ENCODE measurements at regions not wholly inside any gene's neighbourhood (a gene's known extent, or its start where the extent isn't known, plus 50 kb on each side); places are given as distances from the start of the nearest gene placed in this dataset.

DNA sequence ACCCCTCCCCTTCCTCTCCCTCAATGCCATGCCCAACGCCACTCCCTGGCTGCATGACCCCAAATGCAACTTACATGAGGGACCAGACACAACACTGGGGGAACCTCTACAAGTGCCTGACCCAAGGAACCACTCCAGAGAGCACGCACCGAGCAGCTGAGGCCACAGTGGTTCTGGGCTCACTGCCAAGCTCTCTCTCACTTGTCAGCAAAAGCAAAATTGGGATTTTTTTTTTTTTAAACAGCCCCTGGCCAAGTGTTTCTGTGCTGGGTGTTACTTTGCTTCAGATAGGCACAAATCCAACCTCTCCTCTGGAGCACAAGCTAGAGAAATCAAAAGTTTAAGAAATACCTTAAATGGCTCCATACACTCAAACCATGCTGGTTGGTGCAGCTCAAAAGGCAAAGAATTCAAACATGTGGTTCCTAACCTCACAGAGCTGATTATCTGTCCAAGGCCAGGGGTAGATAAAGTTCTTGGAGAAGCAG, 363.0 kb downstream of the SETD4 start:
- no peak overlapping the region for H3K27ac ChIP-seq (ENCODE audit: low read depth, low read length)
- WGBS, 3 donors: 1 to 4% (median 4%) methylated on average over 3 of the region's 3 CpGs

DNA sequence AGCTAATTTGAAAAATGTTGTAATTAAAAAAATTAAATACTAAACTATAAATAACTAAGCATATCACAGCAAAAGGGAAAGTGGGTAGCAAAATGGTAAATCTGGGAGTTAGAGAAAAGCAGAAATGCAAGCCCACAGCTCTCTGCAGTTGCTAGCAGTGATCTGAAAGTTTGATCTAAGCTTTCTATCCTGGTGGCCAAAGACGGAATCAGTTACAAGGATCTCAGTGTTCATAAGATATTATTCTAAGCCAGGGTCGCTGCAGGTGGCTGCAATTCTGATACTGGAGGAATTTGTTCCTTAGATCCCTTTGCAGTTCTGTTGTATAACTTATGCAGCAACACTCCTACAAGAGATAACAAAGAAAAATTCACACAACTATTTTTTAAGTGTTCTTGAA, 363.7 kb downstream of the SETD4 start:
- no peak overlapping the region for H3K27ac ChIP-seq (ENCODE audit: low read depth, low read length)
- WGBS, 3 donors: 33 to 52% (median 47%) methylated on average over 2 of the region's 2 CpGs

DNA sequence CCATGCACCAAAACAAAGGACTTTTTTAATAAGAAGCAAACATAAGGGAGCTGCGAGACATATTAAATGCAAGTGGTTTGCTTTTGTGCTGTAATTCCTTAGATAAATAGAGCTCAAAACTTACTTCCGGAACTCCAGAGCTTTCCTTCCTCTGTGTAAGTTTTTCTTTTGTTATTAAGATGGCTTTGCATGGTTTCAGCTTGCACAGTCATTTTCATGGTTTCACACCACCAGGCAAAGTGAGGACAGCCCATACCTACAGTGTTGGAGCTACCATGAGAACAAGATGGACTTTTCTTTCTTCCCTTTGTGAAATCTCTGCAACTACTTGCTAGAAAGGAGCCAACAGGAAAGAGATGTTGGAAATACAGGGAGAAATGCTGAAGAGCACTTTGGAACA, 368.0 kb downstream of the SETD4 start:
- WGBS, 3 donors: 86 to 90% (median 88%) methylated on average over 2 of the region's 2 CpGs
- no peak overlapping the region for H3K27ac ChIP-seq (ENCODE audit: low read depth, low read length)

DNA sequence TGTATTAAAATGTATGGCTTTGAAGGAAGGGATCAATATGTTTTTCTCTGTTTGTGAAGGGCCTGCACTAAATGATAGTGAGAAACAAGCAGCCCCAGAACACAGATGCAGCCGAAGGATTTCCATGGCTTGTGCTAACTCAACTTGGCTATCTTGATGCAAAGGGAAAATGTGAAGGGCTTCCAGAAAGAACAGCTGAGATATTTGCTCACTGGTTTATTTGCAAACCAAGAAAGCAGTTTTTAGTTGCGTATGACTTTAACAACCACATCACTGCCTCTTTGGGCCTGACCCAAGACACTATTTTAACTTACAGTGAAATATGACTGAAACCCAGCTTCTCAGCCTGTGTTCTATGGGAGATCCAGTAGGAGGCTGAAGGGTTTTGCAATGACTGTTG, 369.9 kb downstream of the SETD4 start:
- WGBS, 3 donors: 45 to 93% (median 82%) methylated on average over 2 of the region's 2 CpGs
- no peak overlapping the region for H3K27ac ChIP-seq (ENCODE audit: low read depth, low read length)

DNA sequence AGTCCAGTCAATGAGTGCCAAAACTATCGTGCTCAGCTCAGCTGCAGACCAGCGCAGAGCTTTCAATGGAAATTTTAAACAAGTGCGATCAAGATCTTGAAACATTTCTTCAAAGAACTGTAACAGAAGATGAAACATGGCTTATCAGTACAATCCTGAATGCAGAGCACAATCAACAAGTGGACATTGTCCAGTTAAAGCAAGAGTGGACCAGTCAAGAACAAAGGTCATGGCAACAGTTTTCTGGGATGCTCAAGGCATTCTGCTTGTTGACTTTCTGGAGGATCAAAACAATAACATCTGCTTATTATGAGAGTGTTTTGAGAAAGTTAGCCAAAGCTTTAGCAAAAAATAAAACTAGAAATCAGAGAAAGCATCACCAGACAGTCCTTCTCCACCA, 374.2 kb downstream of the SETD4 start:
- WGBS, 3 donors: 33 to 96% (median 93%) methylated on average over 3 of the region's 3 CpGs
- no peak overlapping the region for H3K27ac ChIP-seq (ENCODE audit: low read depth, low read length)

DNA sequence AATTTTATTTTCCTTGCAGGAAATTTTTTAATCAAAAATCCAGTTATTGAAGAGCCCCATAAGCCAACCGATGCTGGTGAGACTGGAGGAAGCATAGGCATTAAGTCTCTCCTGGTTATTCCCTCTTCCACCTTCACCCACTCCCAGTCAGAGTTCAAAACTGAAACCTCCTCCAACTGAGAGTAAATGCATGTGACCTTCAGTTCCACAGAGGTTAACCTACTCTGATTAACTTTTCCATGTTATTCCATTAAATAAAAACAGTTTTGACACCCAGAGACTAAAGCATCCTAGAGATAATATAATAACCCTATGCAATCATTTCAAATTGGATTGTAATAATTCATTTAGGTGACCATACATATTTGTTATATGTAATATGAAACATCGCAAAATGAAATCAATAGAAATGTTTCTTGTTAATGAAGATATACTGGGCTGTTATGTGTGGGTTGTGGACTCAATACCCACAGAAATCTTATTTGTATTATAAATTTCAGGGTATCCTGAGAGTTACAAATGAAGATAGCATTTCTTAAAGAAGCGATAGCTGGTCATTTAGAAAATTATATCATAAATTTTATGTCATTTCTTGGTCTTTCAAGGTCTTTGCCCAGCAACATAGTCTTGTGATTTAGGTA, 376.5 kb downstream of the SETD4 start:
- no peak overlapping the region for H3K27ac ChIP-seq (ENCODE audit: low read depth, low read length)
- WGBS, 3 donors: 94 to 96% (median 95%) methylated on average over 3 of the region's 3 CpGs

DNA sequence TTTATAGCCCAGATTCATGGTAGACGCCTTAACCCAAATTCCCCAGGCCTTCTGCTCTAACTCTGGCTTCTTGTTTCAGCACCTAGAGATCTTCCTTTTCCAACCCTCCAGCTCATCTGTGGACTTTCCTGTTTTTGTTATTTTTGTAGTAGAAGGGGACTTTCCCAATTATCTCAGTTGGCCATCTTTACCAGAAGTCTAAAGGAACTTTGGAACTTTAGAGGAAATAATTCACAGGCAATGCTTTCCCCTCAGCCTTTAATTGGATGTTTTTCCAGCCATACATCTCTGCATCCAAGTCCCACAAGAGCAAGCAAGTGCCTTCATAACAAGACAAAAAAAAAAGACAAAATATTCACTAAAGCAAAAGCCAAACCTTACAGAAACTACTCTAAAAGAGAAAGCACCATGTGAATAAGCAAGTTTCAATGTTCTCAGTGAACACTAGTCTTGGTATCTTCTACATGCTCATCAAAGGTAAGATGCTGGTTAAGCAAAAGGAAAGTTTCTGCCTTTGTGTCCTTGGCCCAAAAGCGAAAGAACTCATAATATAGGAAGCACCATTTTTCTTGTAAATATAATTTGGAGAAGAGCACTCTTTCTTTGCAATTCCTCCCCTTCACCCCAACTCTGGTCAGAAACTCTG, 377.3 kb downstream of the SETD4 start:
- H3K27ac ChIP-seq (ENCODE audit: low read depth, low read length): no peak overlapping the region
- WGBS, 3 donors: 83 to 86% (median 83%) methylated on average over 2 of the region's 2 CpGs

DNA sequence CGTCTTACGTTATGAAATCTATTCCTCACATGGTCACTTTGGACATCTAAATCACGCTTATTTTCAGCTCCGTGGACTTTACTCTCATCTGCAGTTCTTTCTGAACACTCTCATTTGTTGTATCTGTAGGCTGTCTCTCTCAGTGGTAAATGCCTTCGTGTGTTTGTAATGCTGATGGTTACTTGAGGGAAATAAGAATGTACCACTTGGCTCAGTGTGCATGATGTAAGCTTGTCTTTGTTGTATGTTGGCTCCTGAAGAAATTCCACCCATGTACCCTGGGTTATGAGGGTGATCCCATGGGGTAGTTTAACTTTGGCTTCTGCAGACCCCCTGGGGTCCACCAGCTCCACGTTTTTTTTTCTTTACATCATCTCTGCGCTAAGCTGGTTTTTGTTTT, 378.4 kb downstream of the SETD4 start:
- 82 to 87% (median 85%) methylated on average over 7 of the region's 7 CpGs for WGBS, 3 donors
- H3K27ac ChIP-seq (ENCODE audit: low read depth, low read length): no peak overlapping the region

DNA sequence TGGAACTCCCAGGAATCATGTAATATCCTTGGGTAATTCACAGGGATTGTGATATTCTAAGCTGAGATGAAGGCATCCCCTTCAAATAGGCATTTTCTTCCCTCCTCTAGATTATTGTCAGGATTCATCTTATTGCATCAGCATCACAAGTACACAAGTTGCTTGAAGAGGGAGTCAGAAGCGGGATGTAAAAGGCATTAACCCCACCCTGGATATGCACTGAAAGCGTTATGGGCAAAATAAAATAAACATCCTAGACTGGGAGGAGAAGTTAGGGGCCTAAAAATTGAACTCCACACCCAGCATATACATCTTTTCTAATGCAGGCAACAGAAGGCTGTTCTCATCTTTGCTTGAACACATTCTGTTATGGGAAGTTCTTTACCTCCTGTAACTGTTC, 381.2 kb downstream of the SETD4 start:
- WGBS, 3 donors: 88 to 95% (median 90%) methylated on average over 2 of the region's 2 CpGs

DNA sequence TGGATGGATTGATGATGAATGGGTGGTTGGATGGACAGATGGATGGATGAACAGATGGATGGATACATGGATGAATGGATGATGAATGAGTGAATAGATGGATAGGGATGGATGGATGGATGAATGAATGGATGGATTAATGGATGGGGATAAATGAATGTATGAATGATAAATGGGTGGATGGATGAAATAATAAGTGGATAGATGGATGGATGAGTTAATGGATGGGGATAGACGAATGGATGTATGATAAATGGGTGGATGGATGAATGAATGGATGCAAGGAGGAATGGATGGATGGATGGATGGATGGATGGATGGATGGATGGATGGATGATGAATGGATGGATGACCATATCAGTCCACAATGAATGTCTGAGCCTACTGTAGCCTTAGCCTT, 381.9 kb downstream of the SETD4 start:
- H3K27ac ChIP-seq (ENCODE audit: low read depth, low read length): no peak overlapping the region
- 70 to 90% (median 88%) methylated on average over 1 of the region's 1 CpG for WGBS, 3 donors

More for the DNA sequence above, 381.2 kb downstream of the SETD4 start:
- no peak overlapping the region for H3K27ac ChIP-seq (ENCODE audit: low read depth, low read length)

DNA sequence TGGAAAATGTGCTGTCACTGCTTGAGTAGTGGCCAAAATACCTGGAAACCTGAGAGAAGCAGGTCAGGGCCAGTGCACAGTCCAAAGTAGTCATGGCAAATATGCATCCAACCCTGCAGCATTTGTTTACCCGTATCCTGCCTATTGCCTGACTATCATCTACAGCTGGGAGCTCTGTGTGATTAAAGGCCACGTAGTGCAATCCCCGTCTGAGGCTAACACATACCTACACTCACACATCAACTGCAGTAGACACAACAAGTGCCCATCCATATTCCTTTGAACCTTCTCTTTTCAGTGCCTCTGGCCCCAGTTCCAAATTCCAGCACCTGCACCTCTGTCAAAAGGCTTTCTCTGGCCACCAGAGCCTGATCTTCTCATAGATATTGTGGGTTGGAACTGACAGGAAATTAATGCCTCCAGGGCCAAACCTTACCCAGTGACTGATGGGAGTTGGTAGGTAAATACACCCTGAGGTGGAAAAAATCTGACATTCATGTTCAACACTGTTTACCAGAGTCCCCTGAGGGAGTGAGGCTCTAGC, 383.0 kb downstream of the SETD4 start:
- H3K27ac ChIP-seq (ENCODE audit: low read depth, low read length): no peak overlapping the region
- WGBS, 3 donors: 32 to 92% (median 86%) methylated on average over 3 of the region's 3 CpGs

DNA sequence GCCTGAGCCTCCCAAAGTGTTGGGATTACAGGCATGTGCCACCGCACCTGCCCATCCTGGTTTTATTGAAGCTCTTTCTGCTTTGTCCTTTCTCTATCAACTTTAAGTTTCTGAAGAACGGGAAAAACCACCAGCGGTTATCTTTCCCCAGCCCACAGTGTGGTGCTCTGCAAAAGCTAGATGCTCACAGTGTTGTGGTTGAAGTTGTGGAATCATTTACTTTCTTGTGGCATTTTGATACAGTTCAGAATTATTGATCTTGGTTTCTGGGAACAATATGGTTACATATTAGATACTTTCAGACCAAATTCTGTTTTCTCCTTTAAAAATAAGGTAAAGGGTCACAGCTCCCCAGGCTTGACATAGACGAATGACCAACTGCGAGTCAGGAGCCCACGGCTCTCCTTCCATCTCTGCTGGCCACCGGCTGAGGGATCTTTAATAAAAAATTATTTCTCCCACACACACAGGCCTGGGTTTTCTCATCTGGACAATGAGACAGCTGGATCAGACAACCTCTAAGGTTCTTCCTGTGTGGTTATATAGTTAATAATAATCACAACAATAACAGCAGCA, 385.3 kb downstream of the SETD4 start:
- no peak overlapping the region for H3K27ac ChIP-seq (ENCODE audit: low read depth, low read length)
- WGBS, 3 donors: 35 to 64% (median 59%) methylated on average over 7 of the region's 7 CpGs

DNA sequence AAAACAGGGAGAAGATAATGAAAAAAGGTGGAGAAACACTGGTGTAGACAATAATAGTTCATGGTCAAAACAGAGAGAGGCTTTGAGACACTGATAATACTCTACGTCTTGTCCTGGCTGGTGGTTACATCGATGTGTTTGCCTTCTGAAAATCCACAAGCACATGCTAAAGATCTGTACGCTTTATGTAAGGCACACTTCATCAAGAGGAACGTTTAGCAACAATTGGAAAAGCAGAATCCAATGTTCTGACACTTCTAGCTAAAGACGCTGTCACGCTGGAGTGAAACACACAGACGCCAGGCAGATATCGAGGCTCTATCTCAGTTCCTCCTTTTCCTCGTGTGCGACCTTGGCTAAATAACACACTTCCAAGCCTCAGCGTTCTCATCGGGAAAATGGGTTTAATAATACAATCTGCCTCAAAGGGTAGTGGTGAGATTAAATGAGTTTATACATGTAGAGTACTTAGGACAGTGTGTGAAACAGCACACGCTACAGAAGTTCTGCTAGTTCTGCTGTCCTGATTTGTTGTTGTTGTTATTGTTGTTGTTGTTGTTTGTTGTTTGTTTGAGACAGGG, 386.1 kb downstream of the SETD4 start:
- no peak overlapping the region for H3K27ac ChIP-seq (ENCODE audit: low read depth, low read length)
- WGBS, 3 donors: 78 to 90% (median 88%) methylated on average over 13 of the region's 13 CpGs

DNA sequence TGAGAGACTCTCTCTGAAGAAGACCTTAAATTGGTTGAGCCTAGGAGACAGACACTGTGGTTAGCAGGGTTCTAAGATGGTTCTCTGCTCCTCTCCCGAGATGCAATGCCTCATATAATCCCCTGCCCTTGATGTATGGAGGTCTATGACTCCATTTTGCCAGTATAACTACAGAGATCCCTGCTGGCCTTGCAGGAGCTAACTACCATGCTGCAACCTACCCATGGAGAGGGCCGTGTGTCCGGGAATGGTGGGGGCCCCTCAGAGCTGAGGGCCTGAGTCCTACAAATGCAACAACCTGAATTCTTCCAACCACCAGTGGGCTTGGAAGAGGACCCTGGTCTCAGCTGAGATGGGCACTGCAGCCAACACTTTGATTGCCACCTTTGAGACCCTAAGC, 388.0 kb downstream of the SETD4 start:
- WGBS, 3 donors: 88 to 90% (median 88%) methylated on average over 3 of the region's 3 CpGs

DNA sequence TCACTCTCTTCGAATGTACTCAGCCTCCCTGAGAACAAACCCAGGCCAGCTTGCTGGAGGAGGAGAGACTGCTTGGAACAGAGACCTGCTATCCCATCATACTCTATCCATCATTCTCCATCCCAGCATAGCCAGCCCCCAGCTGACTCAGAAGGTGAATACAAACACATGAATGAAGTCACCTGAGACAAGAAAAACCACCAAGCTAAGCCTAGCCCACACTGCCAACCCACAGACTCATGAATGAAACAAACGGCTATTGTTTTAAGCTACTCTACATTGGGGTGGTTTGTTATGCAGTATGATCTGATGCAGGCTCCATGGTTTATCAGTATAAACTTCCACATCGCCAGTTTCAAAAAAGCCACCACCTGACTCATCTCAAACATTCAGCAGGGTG, 395.6 kb downstream of the SETD4 start:
- WGBS, 3 donors: 69 to 81% (median 75%) methylated on average over 3 of the region's 3 CpGs
- H3K27ac ChIP-seq (ENCODE audit: low read depth, low read length): no peak overlapping the region

More for the DNA sequence above, 388.0 kb downstream of the SETD4 start:
- no peak overlapping the region for H3K27ac ChIP-seq (ENCODE audit: low read depth, low read length)

DNA sequence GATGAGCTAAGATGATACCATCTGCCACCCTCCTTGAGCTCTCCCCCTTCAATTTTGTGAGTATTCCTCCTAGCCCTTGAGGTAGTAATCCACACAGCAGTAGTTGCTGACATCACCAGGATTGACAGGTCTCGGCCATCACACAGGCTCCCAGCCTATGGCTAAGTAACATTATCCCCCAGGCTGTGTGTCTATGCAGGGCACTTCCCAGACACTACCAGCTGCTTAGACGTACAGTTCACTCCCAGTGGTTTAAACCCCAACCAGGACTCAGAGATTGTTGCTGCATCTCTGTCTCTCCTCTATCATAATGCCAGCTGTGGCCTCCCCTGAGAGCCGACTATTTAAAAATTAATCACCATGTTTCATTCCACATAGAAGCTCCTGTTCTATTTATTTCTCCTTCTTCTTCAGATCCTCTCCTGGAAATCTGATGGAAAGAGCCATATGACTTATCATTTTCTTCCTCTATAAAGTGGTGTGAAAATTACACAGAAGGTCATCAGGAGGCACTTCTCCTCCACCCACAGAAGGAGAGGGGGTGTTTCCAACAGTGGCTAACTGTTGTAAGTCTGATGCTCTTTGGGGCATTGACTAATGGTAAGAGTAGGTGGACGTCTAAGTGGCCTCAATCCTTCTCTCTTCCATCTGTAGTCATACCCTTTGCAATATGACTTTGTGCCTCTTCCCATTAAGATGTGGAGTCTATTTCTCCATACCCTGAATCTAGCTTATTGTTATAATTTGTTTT, 396.3 kb downstream of the SETD4 start:
- 78 to 81% (median 79%) methylated on average over 4 of the region's 4 CpGs for WGBS, 3 donors
- no peak overlapping the region for H3K27ac ChIP-seq (ENCODE audit: low read depth, low read length)

DNA sequence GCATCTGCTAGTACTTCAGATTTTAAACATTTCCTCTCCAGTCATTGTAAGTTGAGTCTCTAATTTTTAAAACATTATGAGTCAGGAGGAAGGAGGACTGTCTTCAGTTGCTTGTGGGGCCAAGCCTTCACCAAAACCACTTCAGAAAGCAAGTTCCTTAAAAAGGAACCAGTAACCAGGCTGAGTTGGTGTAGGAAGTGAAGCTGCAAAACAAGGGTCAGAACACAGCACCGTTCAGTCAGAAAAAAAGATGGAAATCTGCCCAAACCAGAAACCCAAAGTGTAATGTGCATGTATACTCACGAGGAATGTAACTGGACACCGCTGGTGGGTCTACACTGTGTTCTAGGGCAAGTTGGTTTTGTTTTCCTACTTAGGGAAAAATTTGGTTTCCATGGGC, 402.1 kb downstream of the SETD4 start:
- WGBS, 3 donors: 28 to 64% (median 31%) methylated on average over 3 of the region's 3 CpGs
- no peak overlapping the region for H3K27ac ChIP-seq (ENCODE audit: low read depth, low read length)

DNA sequence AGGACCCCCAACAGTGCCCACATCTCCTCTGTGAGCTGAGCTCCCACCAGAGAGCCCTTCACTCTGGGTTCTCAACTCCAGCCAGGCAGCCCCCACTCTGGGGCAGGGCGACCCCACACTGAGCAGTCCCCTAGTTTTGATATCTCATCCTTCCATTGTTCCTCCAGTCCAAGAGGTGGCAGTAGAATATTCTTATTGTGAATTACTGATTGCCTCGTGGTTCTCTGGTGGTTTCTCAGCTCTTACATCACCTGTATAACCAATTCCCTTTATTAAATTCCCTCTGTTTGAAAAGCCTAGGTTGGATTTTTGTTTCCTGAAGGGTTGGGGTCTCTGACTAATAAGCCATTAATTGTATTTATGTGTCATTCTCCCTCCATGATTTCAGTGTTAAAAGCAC, 407.5 kb downstream of the SETD4 start:
- no peak overlapping the region for H3K27ac ChIP-seq (ENCODE audit: low read depth, low read length)
- 64 to 85% (median 73%) methylated on average over 2 of the region's 2 CpGs for WGBS, 3 donors

DNA sequence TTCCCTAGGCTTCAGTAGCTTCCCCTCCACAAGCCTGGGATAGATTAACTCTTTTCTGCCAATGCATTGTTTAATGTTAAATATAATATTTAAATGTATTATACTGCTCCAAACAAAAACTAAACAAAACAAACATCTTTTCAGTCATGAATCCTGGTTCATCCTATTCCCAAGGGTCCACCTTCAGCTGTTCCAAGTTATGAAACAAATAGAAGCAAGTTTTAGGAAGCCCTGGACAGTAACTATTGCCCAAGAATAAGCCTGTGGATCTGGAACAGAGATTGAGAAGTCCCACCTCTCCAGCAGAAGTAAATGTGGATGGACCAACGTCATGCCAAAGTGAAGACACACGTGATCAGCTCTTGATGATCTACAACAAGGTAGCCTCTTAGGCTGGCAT, 408.1 kb downstream of the SETD4 start:
- H3K27ac ChIP-seq (ENCODE audit: low read depth, low read length): no peak overlapping the region
- 63 to 84% (median 65%) methylated on average over 2 of the region's 2 CpGs for whole genome bisulfite sequencing, 3 donors
